COLO829 (cell line): ENCODE measurements at regions not wholly inside any gene's neighbourhood (a gene's known extent, or its start where the extent isn't known, plus 50 kb on each side); places are given as distances from the start of the nearest gene placed in this dataset.
A peak's percentile ranks its signal among the peaks of the same experiment; 100 is the strongest.

ENCODE experiments used
- DNase-seq: peaks from one replicate; pipeline ENCODE4 v3.0.0; 2012; ENCODE audit warnings: low spot score

DNA sequence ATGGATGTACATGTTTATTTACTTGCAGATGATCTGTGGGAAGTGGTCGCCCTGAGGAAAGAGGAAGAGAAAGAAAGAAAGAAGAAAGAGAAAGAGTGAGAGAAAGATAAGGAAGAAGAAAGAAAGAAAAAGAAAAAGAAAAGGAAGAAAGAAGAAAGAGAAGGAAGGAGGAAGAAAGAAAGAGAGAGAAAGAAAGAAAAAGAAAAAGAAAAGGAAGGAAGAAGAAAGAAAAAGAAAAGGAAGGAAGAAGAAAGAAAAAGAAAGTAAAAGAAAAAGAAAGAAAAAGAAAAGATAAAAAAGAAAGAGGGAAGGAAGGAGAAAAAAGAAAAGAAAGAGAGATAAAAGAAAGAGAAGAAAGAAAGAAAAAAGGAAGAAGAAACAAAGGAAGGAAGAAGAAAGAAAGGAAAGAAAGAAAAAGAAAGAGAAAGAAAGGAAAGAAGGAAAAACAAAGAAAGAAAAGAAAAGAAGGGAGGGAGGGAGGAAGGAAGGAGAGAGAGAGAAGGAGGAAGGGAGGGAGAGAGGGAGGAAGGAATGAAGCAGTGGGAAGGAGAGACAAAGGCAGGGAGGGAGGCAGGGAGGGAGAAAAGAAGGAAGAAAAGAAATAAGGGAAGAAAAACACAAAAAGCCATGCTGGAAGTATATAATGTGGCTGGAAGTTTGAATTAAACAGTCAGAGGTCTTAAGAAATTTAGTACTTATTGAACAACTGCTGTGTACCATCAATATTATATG is 976.6 kb downstream of the FAM181B start:
- no peak for DNase-seq

- DNase-seq, result no peak
These were observed 984.4 kb downstream of the FAM181B start for GRCh38 chr11:81749245-81749644.

DNA sequence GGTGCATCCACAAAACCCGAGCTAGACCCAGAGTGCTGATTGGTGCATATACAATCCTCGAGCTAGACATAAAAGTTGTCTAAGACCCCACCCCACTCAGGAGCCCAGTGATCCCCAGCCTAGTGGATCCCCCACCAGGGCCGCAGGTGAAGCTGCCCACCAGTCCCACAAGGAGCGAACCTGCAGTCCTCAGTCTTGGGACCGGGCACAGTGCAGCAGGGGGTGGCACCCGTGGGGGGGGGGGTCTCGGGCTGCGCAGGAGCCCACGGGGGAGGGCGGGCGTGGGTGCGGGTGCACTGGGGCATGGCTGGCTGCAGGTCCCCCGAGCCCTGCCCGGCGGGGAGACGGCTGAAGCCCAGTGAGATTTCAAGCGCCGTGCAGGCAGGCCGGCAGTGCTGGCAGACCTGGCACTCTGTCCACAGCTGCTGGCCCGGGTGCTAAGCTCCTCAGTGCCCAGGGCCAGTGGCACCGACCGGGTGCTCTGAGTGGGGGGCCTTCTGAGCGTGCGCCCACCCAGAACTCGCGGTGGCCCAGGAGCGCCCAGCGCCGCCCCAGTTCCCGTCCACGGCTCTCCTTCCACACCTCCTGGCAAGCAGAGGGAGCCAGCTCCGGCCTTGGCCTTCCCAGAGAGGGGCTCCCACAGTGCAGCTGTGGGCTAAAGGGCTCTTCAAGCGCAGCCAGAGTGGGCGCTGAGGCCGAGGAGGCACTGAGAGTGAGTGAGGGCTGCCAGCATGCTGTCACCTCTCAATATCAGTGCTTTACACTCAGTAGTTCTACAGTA is 989.1 kb downstream of the FAM181B start:
- no peak for DNase-seq

GRCh38 chr11:81725701-81726100 is 1008.0 kb downstream of the FAM181B start:
- no peak for DNase-seq

GRCh38 chr11:81717695-81718094 is 1016.0 kb downstream of the FAM181B start:
- DNase-seq, result no peak

- no peak for DNase-seq
These were observed 1025.8 kb downstream of the FAM181B start for GRCh38 chr11:81707881-81708280.

DNA sequence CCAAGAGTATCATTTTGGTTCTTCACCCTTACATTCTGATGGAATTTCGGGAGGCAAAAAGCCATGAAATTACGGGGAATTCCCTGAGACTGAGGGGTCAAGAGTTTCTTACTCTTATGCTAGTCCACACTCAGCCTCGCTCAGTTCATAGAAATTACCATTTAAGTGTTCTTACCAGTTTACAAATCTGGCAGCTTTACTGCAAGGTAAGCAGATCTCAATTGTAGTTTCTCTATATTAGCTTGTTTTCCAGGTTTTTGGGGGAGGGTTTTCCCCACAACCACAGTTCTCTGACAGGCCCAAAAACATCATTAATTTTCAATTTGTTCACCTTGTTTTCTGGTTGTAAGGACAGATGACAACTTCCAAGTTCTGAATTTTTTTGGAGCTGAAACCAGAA is 1028.4 kb downstream of the FAM181B start:
- DNase-seq, result no peak

DNA sequence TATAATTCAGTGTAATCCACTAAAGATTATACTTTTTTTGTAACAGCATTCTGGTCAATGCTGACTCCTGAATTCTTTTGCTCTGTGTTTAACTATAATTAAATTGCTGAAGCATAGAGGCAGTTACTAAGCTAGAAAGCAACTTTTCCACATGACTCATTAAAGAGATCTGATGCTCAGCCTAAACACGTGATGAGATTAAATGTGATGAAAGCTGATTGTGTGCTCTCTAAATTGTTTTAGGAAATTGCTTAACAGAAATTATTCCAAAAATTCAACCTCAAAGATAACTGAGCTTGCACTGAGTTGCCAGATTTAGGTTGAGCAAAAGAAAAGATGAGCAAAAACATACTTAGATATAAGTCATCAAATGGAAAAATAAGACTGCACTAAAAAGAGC is 1033.6 kb downstream of the FAM181B start:
- no peak for DNase-seq

DNA sequence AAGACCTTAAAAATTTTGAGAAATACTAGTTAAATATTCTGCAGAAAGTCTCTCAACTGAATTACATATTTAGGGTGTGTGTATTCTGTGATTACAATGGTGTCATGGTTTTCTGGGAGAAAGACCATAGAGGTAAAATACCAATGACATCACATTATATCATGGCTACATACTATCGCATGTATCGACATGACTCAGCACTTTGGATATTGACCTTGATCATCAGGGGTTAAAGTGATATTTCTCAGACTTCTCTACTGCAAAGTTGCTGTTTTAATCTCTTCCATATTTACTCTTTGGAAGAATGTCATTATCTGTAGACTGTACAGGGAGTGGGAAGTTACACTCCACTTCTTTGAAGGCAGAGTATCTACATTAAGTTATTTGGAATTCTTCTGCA is 1046.6 kb downstream of the FAM181B start:
- no peak for DNase-seq

- no peak for DNase-seq
These were observed 1059.5 kb downstream of the FAM181B start for GRCh38 chr11:81674211-81674610.

DNA sequence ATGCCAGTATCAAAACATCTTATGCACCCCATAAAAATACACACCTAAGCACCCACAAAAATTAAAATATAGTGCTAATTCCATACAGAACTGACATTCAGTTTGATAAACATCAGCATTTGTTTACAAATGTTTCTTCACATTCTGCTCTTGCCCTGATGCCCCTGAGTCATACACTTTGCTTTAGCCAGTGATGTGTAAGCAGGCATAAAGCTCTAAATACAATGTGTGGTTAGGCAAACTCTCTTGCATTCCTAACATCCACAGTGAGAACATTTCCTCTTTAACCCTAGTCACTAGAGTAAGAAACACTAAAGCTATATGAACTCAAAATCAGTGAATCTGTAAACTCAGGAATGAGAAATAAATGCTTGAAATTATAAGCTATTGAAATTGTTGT is 1060.7 kb downstream of the FAM181B start:
- no peak for DNase-seq

DNA sequence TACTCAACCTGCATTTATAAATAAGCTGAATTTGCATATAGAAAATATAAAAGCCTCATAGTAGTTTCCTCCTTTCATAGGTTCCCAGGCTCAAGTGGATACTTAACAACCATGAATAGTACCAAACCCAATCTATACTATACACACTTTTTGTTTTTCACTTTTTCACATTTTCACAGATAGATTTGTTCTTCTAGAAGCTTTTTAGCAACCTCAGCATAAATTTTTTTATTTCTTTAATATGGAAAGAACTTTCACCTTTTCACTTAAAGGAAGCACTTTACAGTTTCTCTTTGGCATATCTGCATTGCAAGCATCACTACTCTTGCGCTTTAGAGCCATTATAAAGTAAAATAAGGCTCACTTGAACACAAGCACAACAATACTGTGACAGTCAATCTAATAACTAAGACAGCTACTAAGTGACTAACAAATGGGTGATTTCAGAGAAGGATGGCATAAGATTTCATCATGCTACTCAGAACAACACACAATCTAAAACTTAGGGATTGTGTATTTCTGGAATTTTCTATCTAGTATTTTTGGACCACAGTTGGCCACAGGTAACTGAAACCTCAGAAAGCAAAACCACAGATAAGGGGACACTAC is 1063.6 kb downstream of the FAM181B start:
- DNase-seq, result no peak

DNA sequence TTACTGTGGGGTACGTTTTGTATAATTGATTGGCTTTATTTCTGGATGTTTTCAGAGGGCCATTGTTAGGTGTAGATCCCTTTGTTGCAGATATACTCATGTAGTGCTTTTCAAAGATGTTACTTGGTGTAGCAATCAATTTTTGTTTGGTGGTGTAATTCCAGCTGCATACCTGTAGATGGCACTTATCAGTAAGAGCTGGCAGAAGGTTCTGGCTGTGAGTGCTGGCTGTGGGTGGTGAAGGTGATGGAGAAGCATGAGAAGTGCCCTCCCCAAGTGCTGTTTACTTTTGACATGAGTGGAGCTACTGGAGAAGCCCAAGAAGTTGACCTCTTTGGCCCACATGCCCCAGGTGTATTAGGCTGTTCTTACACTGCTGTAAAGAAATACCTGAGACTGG is 1074.9 kb downstream of the FAM181B start:
- DNase-seq, result peak; percentile 19

GRCh38 chr11:81655351-81655750 is 1078.3 kb downstream of the FAM181B start:
- no peak for DNase-seq

DNA sequence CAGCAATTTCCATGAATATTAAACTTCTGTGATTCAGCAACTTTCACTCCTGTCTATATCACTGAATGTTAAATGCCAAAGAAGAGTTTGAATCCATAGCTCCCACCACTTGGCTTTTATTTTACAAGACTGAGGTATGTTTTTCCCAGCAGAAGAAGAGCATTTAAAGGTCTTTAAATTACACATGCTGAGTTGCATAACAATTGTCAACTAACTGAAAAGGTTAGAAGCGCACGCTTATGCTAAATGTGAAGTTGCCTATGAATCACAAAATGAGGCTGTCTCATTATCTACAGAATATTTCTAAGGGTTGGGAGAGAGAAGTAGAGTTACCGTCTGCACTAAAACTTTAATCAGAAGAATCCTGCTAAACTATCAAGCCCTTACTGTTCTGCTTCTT is 1086.3 kb downstream of the FAM181B start:
- DNase-seq, result no peak

DNA sequence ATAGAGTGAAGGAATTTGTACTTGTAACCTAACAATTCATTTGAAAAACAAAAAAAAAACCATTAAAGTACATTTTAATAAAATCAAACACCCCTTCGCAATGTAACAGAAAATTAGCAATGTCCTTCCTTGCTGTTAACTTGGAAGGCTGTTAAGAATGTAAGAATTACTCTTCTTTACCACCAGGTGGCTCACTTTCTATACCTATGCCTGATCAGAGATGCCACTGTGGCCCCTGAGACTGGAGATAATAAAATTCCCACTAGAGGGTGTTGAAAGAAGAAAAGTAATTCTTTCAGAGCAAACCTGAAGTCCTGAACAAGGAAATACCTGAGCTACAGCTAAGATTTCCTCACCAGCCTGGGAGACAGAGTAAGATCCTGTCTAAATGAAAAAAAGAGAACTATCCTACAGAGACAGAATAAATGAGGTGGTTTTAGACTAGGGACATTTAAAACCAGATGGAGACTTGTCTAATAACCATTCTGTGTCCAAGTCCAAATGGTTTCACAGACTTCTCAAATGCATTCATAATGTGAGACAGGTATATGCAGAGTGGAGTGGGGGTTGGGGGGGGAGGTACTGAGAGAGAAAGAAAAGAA is 1089.3 kb downstream of the FAM181B start:
- peak; percentile 20 for DNase-seq

DNA sequence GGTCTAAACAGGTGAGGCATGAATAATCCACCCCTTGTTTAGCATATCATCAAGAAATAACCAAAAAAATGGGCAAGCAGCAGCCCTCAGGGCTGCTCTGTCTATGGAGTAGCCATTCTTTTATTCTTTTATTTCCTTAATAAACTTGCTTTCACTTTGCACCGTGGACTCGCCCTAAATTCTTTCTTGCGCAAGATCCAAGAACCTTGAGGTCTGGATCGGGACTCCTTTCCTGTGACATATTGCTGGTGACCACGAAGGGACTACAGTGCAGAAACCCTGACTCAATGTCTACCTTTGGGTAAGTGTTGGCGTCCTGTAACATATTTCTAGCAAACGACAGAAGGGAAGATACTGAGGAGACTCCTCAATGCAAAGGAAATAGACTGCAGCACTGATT is 1099.2 kb downstream of the FAM181B start:
- no peak for DNase-seq

DNA sequence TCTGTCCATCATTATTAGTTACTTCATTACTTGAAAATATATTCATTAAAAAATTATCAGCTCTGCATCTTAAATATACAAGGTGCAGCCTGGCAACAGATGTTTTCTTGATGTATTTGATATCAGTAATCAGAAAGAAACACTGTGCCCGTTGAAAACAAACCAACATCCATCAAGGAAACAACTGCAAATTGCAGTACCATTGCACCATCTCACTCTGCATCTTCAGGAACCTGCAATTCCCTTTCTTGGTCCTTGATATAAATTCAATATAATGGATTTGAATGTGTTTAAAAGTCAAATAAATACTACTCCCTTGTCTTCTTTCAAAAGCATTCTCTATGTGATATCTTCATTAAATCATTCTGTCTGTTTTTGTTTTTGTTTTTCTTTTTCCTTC is 1131.2 kb downstream of the FAM181B start:
- no peak for DNase-seq

- no peak for DNase-seq
These were observed 1137.0 kb downstream of the FAM181B start for GRCh38 chr11:81596704-81597103.

DNA sequence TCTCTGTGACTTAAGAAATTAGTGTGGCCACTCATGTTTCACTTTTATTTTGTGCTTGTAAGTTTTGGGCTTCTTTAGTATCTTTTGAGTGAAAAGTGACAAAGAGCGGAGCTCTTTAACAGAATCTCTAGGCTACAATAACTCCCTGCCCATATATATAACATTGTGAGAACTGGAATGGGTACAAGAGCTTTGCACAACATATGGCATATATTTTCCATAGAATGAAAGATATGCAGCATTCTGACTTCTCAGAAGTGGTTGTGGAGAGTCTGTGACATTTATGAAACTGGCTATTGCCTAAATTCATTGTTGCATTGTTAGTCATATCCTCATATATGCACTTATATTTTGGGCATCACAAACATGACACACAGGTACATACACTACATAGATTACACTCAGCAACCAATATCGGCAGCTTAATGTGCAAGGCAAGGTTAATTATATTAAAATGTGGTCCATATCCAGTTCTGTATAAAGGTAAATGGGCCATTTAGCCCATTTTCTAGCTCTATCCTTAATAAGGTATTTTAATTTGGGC is 1148.2 kb downstream of the FAM181B start:
- no peak for DNase-seq

DNA sequence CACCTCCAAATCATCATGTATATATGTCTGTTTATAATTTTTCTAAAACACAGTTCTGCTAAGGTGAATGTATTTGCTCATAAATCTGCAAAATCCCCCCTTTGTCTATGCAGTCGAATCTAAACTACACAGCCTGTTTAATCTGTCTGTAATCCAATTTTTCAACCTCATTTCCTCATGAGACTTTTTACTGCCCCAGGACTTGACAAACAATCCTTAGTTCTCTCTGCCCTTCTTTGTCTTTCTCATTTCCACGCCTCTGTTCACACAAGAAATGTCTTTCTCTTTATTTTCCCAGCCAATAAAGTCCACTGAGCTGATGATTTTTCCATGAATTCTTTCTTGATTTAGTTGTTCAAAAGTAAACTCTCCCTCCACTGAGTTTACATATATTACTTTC is 1154.3 kb downstream of the FAM181B start:
- DNase-seq, result no peak

- DNase-seq, result no peak
These were observed 1155.1 kb downstream of the FAM181B start for GRCh38 chr11:81578571-81578970.

DNA sequence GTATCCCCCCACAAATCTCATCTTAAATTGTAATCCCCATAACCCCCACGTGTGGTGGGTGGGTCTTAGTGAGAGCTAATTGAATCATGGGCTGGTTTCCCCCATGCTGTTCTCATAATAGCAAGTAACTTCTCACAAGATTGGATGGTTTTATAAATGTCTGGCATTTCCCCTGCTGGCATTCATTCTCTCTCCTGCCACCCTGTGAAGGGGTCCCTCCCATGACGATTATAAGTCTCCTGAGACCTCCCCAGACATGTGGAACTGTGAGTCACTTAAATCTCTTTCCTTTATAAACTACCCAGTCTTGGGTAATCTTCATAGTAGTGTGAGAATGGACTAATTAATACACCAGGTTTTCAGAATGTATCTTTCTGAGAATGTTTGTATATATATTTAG is 1159.4 kb downstream of the FAM181B start:
- DNase-seq, result no peak
